GM23248 (cell line): ENCODE measurements at regions not wholly inside any gene's neighbourhood (a gene's known extent, or its start where the extent isn't known, plus 50 kb on each side); places are given as distances from the start of the nearest gene placed in this dataset.

Source experiments
- EZH2 ChIP-seq: fragments of 200-600 bp; sonication (generic); IDR thresholded peaks from 2 replicates; pipeline ENCODE4 v1.6.1; 2018; ENCODE audit warnings: antibody characterized with exemption, mild to moderate bottlenecking; ENCODE audit not compliant: insufficient read depth, poor library complexity, severe bottlenecking
- EZH2phosphoT487 ChIP-seq: fragments of 200-600 bp; sonication (generic); IDR thresholded peaks from 2 replicates; pipeline ENCODE4 v1.6.1; 2018; ENCODE audit warnings: antibody characterized with exemption, moderate library complexity, mild to moderate bottlenecking, low read depth; ENCODE audit not compliant: insufficient read depth

DNA sequence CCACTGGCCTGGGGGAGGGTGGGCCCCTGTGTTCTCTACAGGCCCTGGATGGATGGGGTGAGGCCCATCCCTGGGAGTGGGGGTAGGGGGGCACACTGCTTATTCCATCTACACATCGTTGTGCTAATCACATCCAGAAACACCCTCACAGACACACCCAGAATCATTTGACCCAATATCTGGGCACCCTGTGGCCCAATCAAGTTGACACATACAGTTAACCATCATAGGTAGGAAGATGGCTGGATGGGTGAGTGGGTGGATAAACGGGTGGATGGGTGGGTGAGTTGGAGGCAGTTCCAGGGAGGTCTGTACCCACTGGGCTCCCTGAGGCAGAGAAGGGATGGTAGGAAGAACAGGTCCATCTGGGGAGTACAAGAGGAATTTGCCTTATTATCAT, 81.3 kb upstream of the LINC01488 start:
- TF ChIP-seq EZH2: no peak
- no peak for TF ChIP-seq EZH2phosphoT487
